Gastroesophageal sphincter (tissue), 4 donors: ENCODE measurements at regions not wholly inside any gene's neighbourhood (a gene's known extent, or its start where the extent isn't known, plus 50 kb on each side); places are given as distances from the start of the nearest gene placed in this dataset.

ENCODE experiments used
- ATAC-seq: fragments of 150-250 bp; one replicate; pipeline ENCODE4 v1.9.1; 2016; ENCODE audit warnings: mild to moderate bottlenecking, moderate library complexity
- H3K27ac ChIP-seq, 4 donors: fragments of 200-600 bp; sonication (generic) in 3 of 4; 1 replicate in 3 of 4; 2 replicates in 1 of 4; pipeline ENCODE4 v1.5.1; 2016 to 2019
- H3K27me3 ChIP-seq: fragments of 200-600 bp; sonication (generic); one replicate; pipeline ENCODE4 v1.5.1; 2019
- H3K36me3 ChIP-seq, 2 donors: fragments of 200-600 bp; sonication (generic); one replicate each; pipeline ENCODE4 v1.5.1; 2019; ENCODE audit warnings: control low read depth in 1 of 2
- H3K4me1 ChIP-seq, 3 donors: fragments of 200-600 bp; sonication (generic); 1 replicate in 2 of 3; 2 replicates in 1 of 3; pipeline ENCODE4 v1.5.1; 2016 to 2019; ENCODE audit warnings: control low read depth in 2 of 3
- H3K4me3 ChIP-seq, 2 donors: fragments of 200-600 bp; sonication (generic); one replicate each; pipeline ENCODE4 v1.5.1; 2019; ENCODE audit warnings: mild to moderate bottlenecking in 1 of 2, moderate library complexity in 1 of 2
- H3K9me3 ChIP-seq, 3 donors: fragments of 200-600 bp; sonication (generic); one replicate each; pipeline ENCODE4 v1.5.1; 2017 to 2019; ENCODE audit warnings: control low read depth in 2 of 3
- CTCF ChIP-seq, 4 experiments: fragments of 200-600 bp in 2 of 4; fragments of 450-650 bp in 2 of 4; sonication (generic) in 1 of 4; IDR thresholded peaks; one replicate each; pipeline ENCODE4 v1.5.1; 2017 to 2019; ENCODE audit warnings: antibody characterized with exemption in 4 of 4, mild to moderate bottlenecking in 2 of 4, moderate library complexity in 2 of 4
- EP300 ChIP-seq: sonication (generic); formaldehyde crosslinking; IDR thresholded peaks from one replicate; pipeline ENCODE4 v1.6.1; 2017; ENCODE audit warnings: antibody characterized with exemption, mild to moderate bottlenecking
- POLR2A ChIP-seq, 2 donors: fragments of 450-650 bp; IDR thresholded peaks; one replicate each; pipeline ENCODE4 v1.6.1; 2017; ENCODE audit warnings: antibody characterized with exemption in 2 of 2, mild to moderate bottlenecking in 2 of 2, moderate library complexity in 1 of 2
- POLR2AphosphoS5 ChIP-seq: sonication (generic); formaldehyde crosslinking; IDR thresholded peaks from one replicate; pipeline ENCODE4 v1.6.1; 2017; ENCODE audit warnings: antibody characterized with exemption
- WGBS, 2 donors: methylation state at CpG; one replicate each; pipeline ENCODE4 v1.1.5; 2018; ENCODE audit warnings: low coverage in 1 of 2; 5-methylcytosine and 5-hydroxymethylcytosine counted together

- no peak for ATAC-seq
These were observed 137.8 kb upstream of the MAP1B start for GRCh38 chr5:71969460-71969859.

GRCh38 chr5:71971862-71972261 lies 135.4 kb upstream of the MAP1B start:
- Histone ChIP-seq H3K9me3 (no peaks in the 10 kb centered on the region), H3K4me1 (peaks cover 0 to 24% (median 13%) of the 10 kb centered on the region in 3 donors), H3K27me3 (no peaks in the 10 kb centered on the region), H3K27ac (no peak overlapping the region), H3K4me3 (no peak overlapping the region), H3K36me3 (no peaks in the 10 kb centered on the region)
- 96% methylated on average over 2 of the region's 2 CpGs; no CpG with 5 or more reads in 1 of the 2 donors for WGBS, 2 donors
- TF ChIP-seq EP300, result no peak
- no peak for TF ChIP-seq POLR2AphosphoS5
- TF ChIP-seq CTCF (IDR thresholded peaks at IDR 0.05), result no peak
- TF ChIP-seq POLR2A (IDR thresholded peaks at IDR 0.05), result no peak
- ATAC-seq, result no peak

More at GRCh38 chr5:71969460-71969859, 137.8 kb upstream of the MAP1B start:
- 57 to 86% methylated on average over 1 to 2 of the region's 2 CpGs for WGBS, 2 donors
- Histone ChIP-seq H3K9me3 (no peaks in the 10 kb centered on the region), H3K4me3 (no peak overlapping the region), H3K27me3 (no peaks in the 10 kb centered on the region), H3K4me1 (peaks cover 0 to 16% (median 9%) of the 10 kb centered on the region in 3 donors), H3K36me3 (no peaks in the 10 kb centered on the region), H3K27ac (no peak overlapping the region)
- TF ChIP-seq POLR2A (IDR thresholded peaks at IDR 0.05) (no peak), EP300 (no peak), CTCF (IDR thresholded peaks at IDR 0.05) (no peak), POLR2AphosphoS5 (no peak)

- Histone ChIP-seq H3K27ac (peak overlapping the region in 3 of 4 donors; percentile 52 to 79 (median 73)), H3K27me3 (no peaks in the 10 kb centered on the region), H3K36me3 (no peaks in the 10 kb centered on the region), H3K4me3 (no peak overlapping the region), H3K4me1 (peaks cover 0 to 24% (median 13%) of the 10 kb centered on the region in 3 donors), H3K9me3 (no peaks in the 10 kb centered on the region)
- WGBS, 2 donors, result 68 to 76% methylated on average over 4 to 8 of the region's 8 CpGs
- no peak for ATAC-seq
- TF ChIP-seq POLR2A (IDR thresholded peaks at IDR 0.05) (no peak), CTCF (IDR thresholded peaks at IDR 0.05) (no peak), EP300 (no peak), POLR2AphosphoS5 (no peak)
These were observed 134.3 kb upstream of the MAP1B start for GRCh38 chr5:71972777-71973473.

GRCh38 chr5:71973563-71973962 lies 133.7 kb upstream of the MAP1B start:
- peak overlapping the region; percentile 52 to 79 (median 73) for H3K27ac ChIP-seq
- H3K4me3 ChIP-seq, result no peak overlapping the region
- TF ChIP-seq POLR2A (IDR thresholded peaks at IDR 0.05) (no peak), POLR2AphosphoS5 (no peak), CTCF (IDR thresholded peaks at IDR 0.05) (no peak), EP300 (no peak)
- H3K36me3 ChIP-seq, result no peaks in the 10 kb centered on the region
- peak; percentile 26 for ATAC-seq
- H3K4me1 ChIP-seq, result peaks cover 0 to 24% (median 13%) of the 10 kb centered on the region in 3 donors
- H3K9me3 ChIP-seq, result no peaks in the 10 kb centered on the region
- H3K27me3 ChIP-seq, result no peaks in the 10 kb centered on the region
- WGBS, 2 donors, result 41 to 57% methylated on average over 2 to 3 of the region's 3 CpGs

- H3K27me3 ChIP-seq, result no peaks in the 10 kb centered on the region
- TF ChIP-seq POLR2A (IDR thresholded peaks at IDR 0.05), result no peak
- no peak for TF ChIP-seq EP300
- TF ChIP-seq CTCF (IDR thresholded peaks at IDR 0.05), result no peak
- peak; percentile 95 for TF ChIP-seq POLR2AphosphoS5
- no peak overlapping the region for H3K4me3 ChIP-seq
- peak overlapping the region; percentile 52 to 79 (median 73) for H3K27ac ChIP-seq
- peak; percentile 74 for ATAC-seq
- 33 to 40% methylated on average over 1 of the region's 1 CpG for WGBS, 2 donors
- H3K4me1 ChIP-seq, result peaks cover 0 to 24% (median 13%) of the 10 kb centered on the region in 3 donors
- H3K9me3 ChIP-seq, result no peaks in the 10 kb centered on the region
- H3K36me3 ChIP-seq, result no peaks in the 10 kb centered on the region
These were observed 133.1 kb upstream of the MAP1B start for GRCh38 chr5:71974165-71974564.
